NCI-H748 (cell line): ENCODE measurements at regions not wholly inside any gene's neighbourhood (a gene's known extent, or its start where the extent isn't known, plus 50 kb on each side); places are given as distances from the start of the nearest gene placed in this dataset.
"Not testable (repeated sequence)": the region's sequence is repeated elsewhere in the genome, so short reads cannot be mapped to it uniquely, and the experiment has no call there.

Experiments
- DNase-seq: peaks from one replicate; lab custom pipeline; 2025; ENCODE audit not compliant: unreplicated experiment; lab: John Stamatoyannopoulos, UW

GRCh38 chr5:98339141-98339848 lies 434.2 kb upstream of the RGMB start:
- DNase-seq, result no peak

GRCh38 chr5:98341038-98342032 lies 432.1 kb upstream of the RGMB start:
- no peak for DNase-seq

- peak; percentile 62 for DNase-seq
Measured at GRCh38 chr5:98342958-98343660, 430.4 kb upstream of the RGMB start.

GRCh38 chr5:98349251-98349989 lies 424.0 kb upstream of the RGMB start:
- peak; percentile 4 for DNase-seq

- DNase-seq, result no peak
Measured at GRCh38 chr5:98349990-98350365, 423.5 kb upstream of the RGMB start.

- DNase-seq, result no peak
Measured at GRCh38 chr5:98354922-98355321, 418.5 kb upstream of the RGMB start.

- no peak for DNase-seq
Measured at GRCh38 chr5:98360548-98360947, 412.9 kb upstream of the RGMB start.

- DNase-seq, result no peak
Measured at GRCh38 chr5:98363157-98363556, 410.3 kb upstream of the RGMB start.

- DNase-seq, result no peak
Measured at GRCh38 chr5:98364549-98364948, 408.9 kb upstream of the RGMB start.

- peak; percentile 29 for DNase-seq
Measured at GRCh38 chr5:98365126-98365525, 408.3 kb upstream of the RGMB start.

GRCh38 chr5:98368141-98368540 lies 405.3 kb upstream of the RGMB start:
- DNase-seq, result no peak

- DNase-seq, result no peak
Measured at GRCh38 chr5:98372351-98372750, 401.1 kb upstream of the RGMB start.

- DNase-seq, result no peak
Measured at GRCh38 chr5:98391921-98392625, 381.4 kb upstream of the RGMB start.

GRCh38 chr5:98393205-98393604 lies 380.3 kb upstream of the RGMB start:
- not testable (repeated sequence) for DNase-seq

- DNase-seq, result no peak
Measured at GRCh38 chr5:98397081-98397480, 376.4 kb upstream of the RGMB start.

GRCh38 chr5:98398465-98398864 lies 375.0 kb upstream of the RGMB start:
- no peak for DNase-seq

GRCh38 chr5:98401656-98402055 lies 371.8 kb upstream of the RGMB start:
- no peak for DNase-seq

- no peak for DNase-seq
Measured at GRCh38 chr5:98402130-98402529, 371.3 kb upstream of the RGMB start.

- DNase-seq, result no peak
Measured at GRCh38 chr5:98403131-98403530, 370.3 kb upstream of the RGMB start.

- DNase-seq, result no peak
Measured at GRCh38 chr5:98414938-98415337, 358.5 kb upstream of the RGMB start.
